H9 (cell line): ENCODE measurements at regions not wholly inside any gene's neighbourhood (a gene's known extent, or its start where the extent isn't known, plus 50 kb on each side); places are given as distances from the start of the nearest gene placed in this dataset.

Experiments used
- DNase-seq: peaks from one replicate; pipeline ENCODE4 v3.0.0-alpha.2; 2017
- H2AFZ ChIP-seq: one replicate; pipeline ENCODE4 v1.6.1; 2013; ENCODE audit warnings: mild to moderate bottlenecking, low read length, control low read depth, moderate library complexity
- H2AK5ac ChIP-seq: 2 replicates; pipeline ENCODE4 v1.6.1; 2013; ENCODE audit warnings: low read length, control low read depth, mixed read lengths; ENCODE audit not compliant: insufficient read length
- H2BK120ac ChIP-seq: one replicate; pipeline ENCODE4 v1.6.1; 2013; ENCODE audit warnings: low read depth, mild to moderate bottlenecking, low read length, control low read depth, inconsistent platforms; ENCODE audit not compliant: poor library complexity, severe bottlenecking
- H2BK12ac ChIP-seq: 2 replicates; pipeline ENCODE4 v1.6.1; 2013; ENCODE audit warnings: low read length, control low read depth, mixed read lengths, low read depth; ENCODE audit not compliant: insufficient read length
- H2BK15ac ChIP-seq: 2 replicates; pipeline ENCODE4 v1.6.1; 2013; ENCODE audit warnings: low read depth, low read length, control low read depth
- H2BK20ac ChIP-seq: one replicate; pipeline ENCODE4 v1.6.1; 2013; ENCODE audit warnings: low read depth, mild to moderate bottlenecking, low read length, control low read depth, inconsistent platforms; ENCODE audit not compliant: poor library complexity, severe bottlenecking
- H2BK5ac ChIP-seq: 2 replicates; pipeline ENCODE4 v1.6.1; 2013; ENCODE audit warnings: low read length, control low read depth, mixed read lengths; ENCODE audit not compliant: insufficient read length
- H3K14ac ChIP-seq: 2 replicates; pipeline ENCODE4 v1.6.1; 2013; ENCODE audit warnings: low read length, control low read depth; ENCODE audit not compliant: insufficient read depth
- H3K18ac ChIP-seq: 2 replicates; pipeline ENCODE4 v1.6.1; 2013; ENCODE audit warnings: low read depth, mild to moderate bottlenecking, mixed read lengths, low read length, control low read depth; ENCODE audit not compliant: insufficient read length
- H3K23ac ChIP-seq: 2 replicates; pipeline ENCODE4 v1.6.1; 2013; ENCODE audit warnings: low read length, control low read depth, mixed read lengths, low read depth; ENCODE audit not compliant: insufficient read length
- H3K23me2 ChIP-seq: 2 replicates; pipeline ENCODE4 v1.6.1; 2013; ENCODE audit warnings: low read depth, mild to moderate bottlenecking, mixed read lengths, low read length, control low read depth; ENCODE audit not compliant: insufficient read length, poor library complexity, severe bottlenecking
- H3K27ac ChIP-seq: 2 replicates; pipeline ENCODE4 v1.5.1; 2013; ENCODE audit warnings: low read length, control low read depth, mixed read lengths, low read depth; ENCODE audit not compliant: insufficient read length
- H3K27me3 ChIP-seq: 2 replicates; pipeline ENCODE4 v1.6.1; 2013; ENCODE audit warnings: low read length, control low read depth, inconsistent platforms; ENCODE audit not compliant: insufficient read depth
- H3K4ac ChIP-seq: 2 replicates; pipeline ENCODE4 v1.6.1; 2013; ENCODE audit warnings: low read depth, mild to moderate bottlenecking, control low read depth, inconsistent platforms, low read length, moderate library complexity
- H3K4me1 ChIP-seq: 2 replicates; pipeline ENCODE4 v1.6.1; 2013; ENCODE audit warnings: low read length, control low read depth, inconsistent platforms; ENCODE audit not compliant: insufficient read depth
- H3K4me2 ChIP-seq: 2 replicates; pipeline ENCODE4 v1.6.1; 2013; ENCODE audit warnings: low read length, control low read depth, mixed read lengths; ENCODE audit not compliant: insufficient read length, insufficient read depth
- H3K56ac ChIP-seq: 2 replicates; pipeline ENCODE4 v1.6.1; 2013; ENCODE audit warnings: low read depth, mild to moderate bottlenecking, mixed read lengths, low read length, control low read depth; ENCODE audit not compliant: insufficient read length
- H3K79me1 ChIP-seq: 2 replicates; pipeline ENCODE4 v1.6.1; 2013; ENCODE audit warnings: low read depth, mild to moderate bottlenecking, moderate library complexity, low read length, control low read depth, inconsistent platforms; ENCODE audit not compliant: insufficient read depth, poor library complexity, severe bottlenecking
- H3K79me2 ChIP-seq: 2 replicates; pipeline ENCODE4 v1.6.1; 2013; ENCODE audit warnings: low read length, control low read depth, inconsistent platforms; ENCODE audit not compliant: insufficient read depth
- H3K9ac ChIP-seq: 2 replicates; pipeline ENCODE4 v1.6.1; 2013; ENCODE audit warnings: low read length, control low read depth, mixed read lengths; ENCODE audit not compliant: insufficient read length; ENCODE audit errors: extremely low read depth
- H3K9me3 ChIP-seq: one replicate; pipeline ENCODE4 v1.6.1; 2013; ENCODE audit warnings: low read depth, low read length, inconsistent platforms; ENCODE audit not compliant: control insufficient read depth
- H3T11ph ChIP-seq: one replicate; pipeline ENCODE4 v1.6.1; 2013; ENCODE audit warnings: mild to moderate bottlenecking, low read length, control low read depth, inconsistent platforms
- H4K20me1 ChIP-seq: one replicate; pipeline ENCODE4 v1.6.1; 2013; ENCODE audit not compliant: control insufficient read depth, insufficient read length, insufficient read depth
- H4K5ac ChIP-seq: 2 replicates; pipeline ENCODE4 v1.6.1; 2013; ENCODE audit warnings: low read depth, mild to moderate bottlenecking, mixed read lengths, low read length, control low read depth; ENCODE audit not compliant: insufficient read length
- H4K8ac ChIP-seq: replicated peaks from 2 replicates; pipeline ENCODE4 v1.6.1; 2013; ENCODE audit warnings: low read length, control low read depth, mixed read lengths, low read depth; ENCODE audit not compliant: insufficient read length
- H4K91ac ChIP-seq: 2 replicates; pipeline ENCODE4 v1.6.1; 2013; ENCODE audit warnings: low read depth, mild to moderate bottlenecking, moderate library complexity, mixed read lengths, low read length, control low read depth; ENCODE audit not compliant: insufficient read length
- H3K27ac Mint-ChIP-seq, 3 experiments: 2 replicates in 2 of 3; 3 replicates in 1 of 3; pipeline ENCODE4 v1.8.0; 2020 to 2021; ENCODE audit warnings: mixed read lengths in 3 of 3, mild to moderate bottlenecking in 1 of 3, moderate library complexity in 1 of 3
- H3K27me3 Mint-ChIP-seq: 2 replicates; pipeline ENCODE4 v1.8.0; 2021; ENCODE audit warnings: low read depth, mild to moderate bottlenecking, moderate library complexity, mixed read lengths
- H3K36me3 Mint-ChIP-seq, 3 experiments: 2 replicates in 2 of 3; 3 replicates in 1 of 3; pipeline ENCODE4 v1.8.0; 2020 to 2021; ENCODE audit warnings: low read depth in 3 of 3, mixed read lengths in 3 of 3; ENCODE audit not compliant: insufficient read depth in 1 of 3
- H3K4me1 Mint-ChIP-seq, 2 experiments: 2 replicates each; pipeline ENCODE4 v1.8.0; 2020; ENCODE audit warnings: mixed read lengths in 2 of 2
- H3K4me3 Mint-ChIP-seq, 2 experiments: 2 replicates in 1 of 2; 3 replicates in 1 of 2; pipeline ENCODE4 v1.8.0; 2020 to 2021; ENCODE audit warnings: mild to moderate bottlenecking in 2 of 2, mixed read lengths in 2 of 2, moderate library complexity in 1 of 2
- H3K9me3 Mint-ChIP-seq, 2 experiments: 2 replicates in 1 of 2; 3 replicates in 1 of 2; pipeline ENCODE4 v1.8.0; 2020; ENCODE audit warnings: mild to moderate bottlenecking in 2 of 2, mixed read lengths in 2 of 2, moderate library complexity in 1 of 2
- CTCF ChIP-seq: fragments of 200-600 bp; sonication (generic); conservative IDR thresholded peaks from 3 replicates; pipeline ENCODE4 v1.8.0; 2021; ENCODE audit warnings: antibody characterized with exemption, mild to moderate bottlenecking
- WGBS: extraction: QIAGEN DNeasy Blood & Tissue Kit; methylation state at CpG from one replicate; pipeline ENCODE4 v1.1.7; 2013; ENCODE audit warnings: missing lambda C conversion rate, low lambda C conversion rate, mixed read lengths; ENCODE audit not compliant: insufficient read length; ENCODE audit errors: extremely low coverage; 5-methylcytosine and 5-hydroxymethylcytosine counted together

DNA sequence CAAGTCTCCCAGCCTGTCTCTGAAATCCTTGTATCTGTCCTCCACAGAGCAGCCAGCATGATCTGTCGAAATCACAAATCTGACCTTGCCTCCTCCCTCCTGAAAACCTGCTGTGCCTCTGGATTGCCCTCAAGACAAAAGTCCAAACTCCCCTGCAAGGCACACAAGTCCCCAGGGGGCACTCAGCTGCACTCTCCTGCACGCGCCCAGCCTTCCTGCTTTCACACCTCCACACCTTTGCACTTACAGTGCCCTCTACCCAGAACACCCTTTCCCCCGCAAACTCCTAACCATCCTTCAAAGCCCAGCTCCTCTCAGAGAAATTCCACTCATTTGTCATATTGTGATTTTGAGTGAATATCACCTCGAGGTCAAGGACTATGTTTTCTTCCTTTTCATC is 83.4 kb upstream of the TOP1 start:
- DNase-seq: no peak
- H3K4me1 Mint-ChIP-seq: peaks cover 8 to 20% of the 10 kb centered on the region in 2 experiments
- Histone ChIP-seq H2BK5ac (no peak overlapping the region), H3K4me1 (no peaks in the 10 kb centered on the region), H3K23ac (no peak overlapping the region), H3K14ac (no peak overlapping the region), H2BK20ac (no peak overlapping the region), H3K9ac (no peak overlapping the region), H3K27me3 (no peaks in the 10 kb centered on the region), H2BK120ac (no peak overlapping the region), H3K4me2 (no peak overlapping the region), H3T11ph (no peak overlapping the region), H3K9me3 (no peaks in the 10 kb centered on the region), H3K18ac (no peak overlapping the region), H3K56ac (no peak overlapping the region), H4K5ac (no peak overlapping the region), H4K91ac (no peak overlapping the region), H2BK12ac (no peak overlapping the region), H4K8ac (no peak overlapping the region), H3K4ac (no peak overlapping the region), H3K79me2 (no peaks in the 10 kb centered on the region), H2BK15ac (no peak overlapping the region), H3K23me2 (no peaks in the 10 kb centered on the region), H2AK5ac (no peak overlapping the region), H4K20me1 (no peaks in the 10 kb centered on the region), H2AFZ (no peak overlapping the region), H3K27ac (no peak overlapping the region), H3K79me1 (no peaks in the 10 kb centered on the region)
- WGBS: no CpG with 5 or more reads among the region's 5 CpGs
- H3K9me3 Mint-ChIP-seq: no peaks in the 10 kb centered on the region; a peak in 1 of 5 replicates
- H3K27me3 Mint-ChIP-seq: no peaks in the 10 kb centered on the region; the same call in none of the 2 replicates
- 0 out of 7 replicates have a peak overlapping the region, but pooled peaks of 1 of the 3 experiments have one; percentile 26 for H3K27ac Mint-ChIP-seq
- no peak overlapping the region for H3K4me3 Mint-ChIP-seq
- no peak for TF ChIP-seq CTCF
- no peaks in the 10 kb centered on the region; a peak in 1 of 7 replicates for H3K36me3 Mint-ChIP-seq
